GM12878 (cell line): ENCODE measurements at regions not wholly inside any gene's neighbourhood (a gene's known extent, or its start where the extent isn't known, plus 50 kb on each side); places are given as distances from the start of the nearest gene placed in this dataset.

ENCODE experiments used
- ATAC-seq: fragments of 200-7000 bp; cut with Tn5 transposase; 3 replicates; pipeline ENCODE4 v1.9.1; 2020; ENCODE audit warnings: mild to moderate bottlenecking, moderate library complexity
- BruUV-seq: library from RNA; stranded (reverse); fragments of 400-500 nt; replicated peaks from 2 replicates; lab custom pipeline; 2021; lab: Mats Ljungman, UMichigan
- CTCF ChIA-PET: fragments of 300-600 bp; sonication (Branson Sonifier 250); formaldehyde crosslinking; extraction: SDS; loops from one replicate; lab custom pipeline; 2021; ENCODE audit warnings: inconsistent platforms; lab: Yijun Ruan, JAX
- POLR2A ChIA-PET: fragments of 350-600 bp; formaldehyde crosslinking; extraction: SDS; loops from one replicate; lab custom pipeline; 2021; ENCODE audit warnings: inconsistent platforms; lab: Charles Lee
- RAD21 ChIA-PET: fragments of 300-600 bp; sonication (Branson Sonifier 250); formaldehyde crosslinking; loops from one replicate; lab custom pipeline; 2023; ENCODE audit warnings: antibody characterized with exemption; ENCODE audit not compliant: unreplicated experiment; lab: Charles Lee
- SMC1A ChIA-PET: fragments of 300-600 bp; sonication (Branson Sonifier 250); formaldehyde crosslinking; loops from one replicate; lab custom pipeline; 2023; ENCODE audit not compliant: unreplicated experiment, uncharacterized antibody; lab: Charles Lee
- DNase-seq: peaks from one replicate; pipeline ENCODE4 v3.0.0-alpha.2; 2011; ENCODE audit warnings: low read depth, low spot score
- FAIRE-seq: peaks from 3 replicates; lab custom pipeline; 2011; peaks lifted over from hg19 to GRCh38; lab: Jason Lieb, UNC
- H2AFZ ChIP-seq: 2 replicates; pipeline ENCODE4 v1.6.0; 2011; ENCODE audit warnings: low read depth, low read length, control low read depth; ENCODE audit not compliant: control insufficient read depth
- H3K27ac ChIP-seq: 2 replicates; pipeline ENCODE4 v1.5.1; 2011; ENCODE audit warnings: control low read depth; ENCODE audit not compliant: control insufficient read depth, insufficient read depth
- H3K27me3 ChIP-seq, 2 experiments: replicated peaks in 1 of 2; 2 replicates each; pipeline versions ENCODE4 v1.6.0 to v1.6.1; 2011; ENCODE audit warnings: low read length in 1 of 2; ENCODE audit not compliant: control insufficient read depth in 2 of 2, insufficient read depth in 2 of 2
- H3K36me3 ChIP-seq, 2 experiments: 2 replicates each; pipeline ENCODE4 v1.5.1; 2011; ENCODE audit warnings: low read length in 1 of 2; ENCODE audit not compliant: control insufficient read depth in 2 of 2, insufficient read depth in 2 of 2
- H3K4me1 ChIP-seq: 2 replicates; pipeline ENCODE4 v1.6.1; 2011; ENCODE audit warnings: mild to moderate bottlenecking, low read length, moderate library complexity, mixed read lengths; ENCODE audit not compliant: control insufficient read depth, insufficient read depth
- H3K4me2 ChIP-seq: 2 replicates; pipeline ENCODE4 v1.6.0; 2011; ENCODE audit warnings: control low read depth; ENCODE audit not compliant: control insufficient read depth, insufficient read depth
- H3K4me3 ChIP-seq: fragments of 200-600 bp; sonication (generic); 2 replicates; pipeline ENCODE4 v1.5.1; 2016
- H3K79me2 ChIP-seq: 2 replicates; pipeline ENCODE4 v1.6.0; 2011; ENCODE audit warnings: low read length; ENCODE audit not compliant: control insufficient read depth, insufficient read depth
- H3K9ac ChIP-seq: 2 replicates; pipeline ENCODE4 v1.8.0; 2011; ENCODE audit warnings: low read length, control low read depth, mixed read lengths; ENCODE audit not compliant: control insufficient read depth, insufficient read depth
- H3K9me3 ChIP-seq: replicated peaks from 3 replicates; pipeline ENCODE4 v1.5.1; 2011; ENCODE audit warnings: mild to moderate bottlenecking, low read length; ENCODE audit not compliant: control insufficient read depth, insufficient read depth
- H4K20me1 ChIP-seq: 2 replicates; pipeline ENCODE4 v1.6.0; 2011; ENCODE audit not compliant: control insufficient read depth, insufficient read depth
- ATF3 ChIP-seq: IDR thresholded peaks from 2 replicates; pipeline ENCODE4 v1.6.1; 2011; ENCODE audit warnings: low read depth, mild to moderate bottlenecking, low read length, moderate library complexity, borderline replicate concordance; ENCODE audit errors: extremely low read depth
- BRCA1 ChIP-seq: IDR thresholded peaks from 2 replicates; pipeline ENCODE4 v1.6.1; 2011; ENCODE audit warnings: low read depth, low read length, improper control_type of control experiment
- CHD2 ChIP-seq: IDR thresholded peaks from 2 replicates; pipeline ENCODE4 v1.6.1; 2011; ENCODE audit warnings: low read depth, low read length, improper control_type of control experiment, borderline replicate concordance
- GATAD2B ChIP-seq: fragments of 450-650 bp; conservative IDR thresholded peaks from 2 replicates; pipeline ENCODE4 v1.6.1; 2017; ENCODE audit warnings: low read depth, mild to moderate bottlenecking, moderate library complexity
- HCFC1 ChIP-seq: fragments of 150-350 bp; IDR thresholded peaks from 2 replicates; pipeline ENCODE4 v1.6.1; 2014; ENCODE audit warnings: low read length
- HSF1 ChIP-seq: fragments of 150-350 bp; IDR thresholded peaks from 2 replicates; pipeline ENCODE4 v1.6.1; 2014; ENCODE audit warnings: mild to moderate bottlenecking, low read depth, low read length
- IKZF1 ChIP-seq: fragments of 450-650 bp; conservative IDR thresholded peaks from 2 replicates; pipeline ENCODE4 v1.6.1; 2017; ENCODE audit warnings: antibody characterized with exemption, mild to moderate bottlenecking
- MTA3 ChIP-seq: IDR thresholded peaks from 2 replicates; pipeline ENCODE4 v1.6.1; 2012; ENCODE audit warnings: low read length, inconsistent platforms, borderline replicate concordance
- SP1 ChIP-seq: IDR thresholded peaks from one replicate; pipeline ENCODE4 v1.6.1; 2011; ENCODE audit warnings: low read depth, low read length
- SUPT20H ChIP-seq: IDR thresholded peaks from 2 replicates; pipeline ENCODE4 v1.6.1; 2011; ENCODE audit warnings: low read depth, mild to moderate bottlenecking, low read length, moderate library complexity, borderline replicate concordance; ENCODE audit not compliant: control insufficient read depth
- YY1 ChIP-seq: IDR thresholded peaks from 2 replicates; pipeline ENCODE4 v1.6.1; 2011; ENCODE audit warnings: low read depth, mild to moderate bottlenecking, low read length
- ZNF274 ChIP-seq: IDR thresholded peaks from one replicate; pipeline ENCODE4 v1.8.0; 2011; ENCODE audit not compliant: insufficient read length, insufficient read depth
- WGBS: methylation state at CpG from one replicate; pipeline ENCODE4 v1.1.6; 2016; ENCODE audit warnings: low lambda C conversion rate; ENCODE audit not compliant: insufficient replicate concordance, insufficient coverage; ENCODE audit errors: missing lambda C conversion rate; 5-methylcytosine and 5-hydroxymethylcytosine counted together
- in situ Hi-C: fragments of 300-500 bp; cut with MboI; formaldehyde crosslinking; loops from 9 replicates; pipeline ENCODE4 v1.14.3; 2018; ENCODE audit warnings: mixed read lengths
- intact Hi-C: fragments of 100-400 bp; cut with micrococcal nuclease; formaldehyde crosslinking; loops from one replicate; pipeline ENCODE4 v1.14.2; 2022; ENCODE audit not compliant: unreplicated experiment

DNA sequence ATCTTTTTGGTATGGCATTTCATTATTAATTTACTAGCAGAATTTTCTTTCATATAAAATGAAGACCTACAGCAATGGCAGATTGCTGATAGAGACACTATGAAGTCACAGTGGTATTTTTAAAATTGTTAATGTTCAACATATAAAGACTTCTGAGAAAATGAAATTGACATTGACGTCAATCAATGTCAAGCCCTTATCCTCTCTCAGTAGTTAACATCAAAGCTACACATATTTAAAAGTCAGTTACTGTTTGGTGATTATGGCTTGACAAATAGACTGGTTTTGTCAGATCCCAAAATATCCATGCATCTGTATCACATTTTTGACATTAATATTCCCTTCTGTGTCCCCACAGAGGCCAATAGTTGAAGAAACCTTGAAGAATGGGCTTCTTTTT, 1069.1 kb upstream of the SEL1L start:
- FAIRE-seq = no peak

DNA sequence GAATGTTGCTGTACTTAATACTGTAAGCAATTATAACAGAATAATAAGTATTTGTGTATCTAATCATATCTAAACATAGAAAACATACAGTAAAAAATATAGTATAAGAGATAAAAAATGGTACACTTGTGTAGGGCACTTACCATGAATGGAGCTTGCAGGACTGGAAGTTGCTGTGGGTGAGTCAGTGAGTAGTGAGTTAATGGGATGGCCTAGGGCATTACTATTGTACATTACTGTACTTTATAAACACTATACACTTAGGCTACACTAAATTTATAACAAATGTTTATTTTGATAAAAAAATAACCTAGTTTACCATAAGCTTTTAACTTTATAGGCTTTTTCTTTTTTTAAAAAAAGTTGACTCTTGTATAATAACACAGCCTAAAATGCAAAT, 1071.2 kb upstream of the SEL1L start:
- TF ChIP-seq IKZF1 (no peak), MTA3 (no peak), HSF1 (no peak), GATAD2B (no peak), YY1 (no peak), ZNF274 (no peak), ATF3 (no peak)
- Histone ChIP-seq H3K27ac (no peak overlapping the region), H3K27me3 (no peaks in the 10 kb centered on the region), H3K4me2 (no peak overlapping the region), H3K4me1 (no peaks in the 10 kb centered on the region), H3K9me3 (no peaks in the 10 kb centered on the region), H4K20me1 (no peaks in the 10 kb centered on the region), H3K4me3 (no peak overlapping the region), H3K79me2 (no peaks in the 10 kb centered on the region), H2AFZ (no peak overlapping the region), H3K36me3 (no peaks in the 10 kb centered on the region), H3K9ac (no peak overlapping the region)
- ChIA-PET POLR2A (no interaction called here), SMC1A (no interaction called here), CTCF (no interaction called here), RAD21 (no interaction called here)
- intact Hi-C loops = no loop called here
- FAIRE-seq (no peak), ATAC-seq (no peak), DNase-seq (no peak)
- in situ Hi-C loops = no loop called here
- BruUV-seq = no TSS peak

More for the DNA sequence above, 1069.1 kb upstream of the SEL1L start:
- ChIA-PET RAD21 (no interaction called here), SMC1A (no interaction called here), POLR2A (no interaction called here), CTCF (no interaction called here)
- Histone ChIP-seq H3K27ac (no peak overlapping the region), H3K9me3 (no peaks in the 10 kb centered on the region), H2AFZ (no peak overlapping the region), H3K4me1 (no peaks in the 10 kb centered on the region), H3K27me3 (no peaks in the 10 kb centered on the region), H4K20me1 (no peaks in the 10 kb centered on the region), H3K4me3 (no peak overlapping the region), H3K36me3 (no peaks in the 10 kb centered on the region), H3K4me2 (no peak overlapping the region), H3K9ac (no peak overlapping the region), H3K79me2 (no peaks in the 10 kb centered on the region)
- in situ Hi-C loops (no loop called here), intact Hi-C loops (no loop called here)
- DNase-seq (no peak), ATAC-seq (no peak)
- WGBS = 0% methylated on average over 1 of the region's 1 CpG
- no peak for TF ChIP-seq CHD2
- no peak for TF ChIP-seq SP1
- no peak for TF ChIP-seq SUPT20H
- TF ChIP-seq BRCA1 = no peak
- no peak for TF ChIP-seq HCFC1
- BruUV-seq = no TSS peak
